SK-N-MC (cell line): ENCODE measurements at regions not wholly inside any gene's neighbourhood (a gene's known extent, or its start where the extent isn't known, plus 50 kb on each side); places are given as distances from the start of the nearest gene placed in this dataset.

Experiments
- DNase-seq: peaks from one replicate; pipeline ENCODE4 v3.0.0-alpha.2; 2011; ENCODE audit warnings: low read depth, low spot score
- H3K27ac ChIP-seq: fragments of 200-600 bp; sonication (generic); 2 replicates; pipeline ENCODE4 v1.5.1; 2016; ENCODE audit warnings: mixed run types
- H3K36me3 ChIP-seq: fragments of 200-600 bp; sonication (generic); 2 replicates; pipeline ENCODE4 v1.6.1; 2017; ENCODE audit warnings: antibody characterized with exemption, low read length, mixed read lengths; ENCODE audit not compliant: insufficient read depth
- H3K4me3 ChIP-seq: fragments of 200-600 bp; sonication (generic); 2 replicates; pipeline ENCODE4 v1.5.1; 2016
- H3K9ac ChIP-seq: fragments of 200-600 bp; sonication (generic); 2 replicates; pipeline ENCODE4 v1.8.0; 2017; ENCODE audit warnings: mixed run types, mixed read lengths; ENCODE audit not compliant: insufficient read length
- H3K9me3 ChIP-seq: fragments of 200-600 bp; sonication (generic); 2 replicates; pipeline ENCODE4 v1.6.1; 2017; ENCODE audit warnings: low read depth, mild to moderate bottlenecking, antibody characterized with exemption, low read length, moderate library complexity, mixed read lengths
- EZH2 ChIP-seq: fragments of 200-600 bp; sonication (generic); IDR thresholded peaks from one replicate; pipeline ENCODE4 v1.6.1; 2017; ENCODE audit warnings: antibody characterized with exemption
- FOXP2 ChIP-seq: optimal IDR thresholded peaks from 2 replicates; pipeline ENCODE3; 2011; ENCODE audit warnings: mild to moderate bottlenecking, moderate library complexity; ENCODE audit not compliant: insufficient read depth; ENCODE audit errors: extremely low read length, control extremely low read depth
- POLR2AphosphoS5 ChIP-seq: IDR thresholded peaks from 2 replicates; pipeline ENCODE4 v1.6.1; 2012; ENCODE audit warnings: mild to moderate bottlenecking, low read depth, low read length, borderline replicate concordance

GRCh38 chr18:61136711-61137251, 196.4 kb upstream of the CDH20 start:
- TF ChIP-seq FOXP2 (no peak), EZH2 (no peak), POLR2AphosphoS5 (no peak)
- no peak overlapping the region for H3K9ac ChIP-seq
- DNase-seq, result no peak
- no peaks in the 10 kb centered on the region for H3K36me3 ChIP-seq
- H3K4me3 ChIP-seq, result no peak overlapping the region
- no peaks in the 10 kb centered on the region for H3K9me3 ChIP-seq
- H3K27ac ChIP-seq, result no peak overlapping the region

- no peak for TF ChIP-seq POLR2AphosphoS5
Observed at GRCh38 chr18:61141691-61142090, 191.5 kb upstream of the CDH20 start.

GRCh38 chr18:61148322-61148721, 184.9 kb upstream of the CDH20 start:
- Histone ChIP-seq H3K27ac (no peak overlapping the region), H3K9me3 (no peaks in the 10 kb centered on the region), H3K4me3 (no peak overlapping the region), H3K9ac (no peak overlapping the region), H3K36me3 (no peaks in the 10 kb centered on the region)
- no peak for DNase-seq
- no peak for TF ChIP-seq EZH2
- TF ChIP-seq FOXP2, result no peak
- TF ChIP-seq POLR2AphosphoS5, result no peak

More at GRCh38 chr18:61141691-61142090, 191.5 kb upstream of the CDH20 start:
- no peak for DNase-seq
- Histone ChIP-seq H3K36me3 (no peaks in the 10 kb centered on the region), H3K9ac (no peak overlapping the region), H3K4me3 (no peak overlapping the region), H3K9me3 (no peaks in the 10 kb centered on the region), H3K27ac (no peak overlapping the region)

GRCh38 chr18:61149786-61150185, 183.4 kb upstream of the CDH20 start:
- H3K9me3 ChIP-seq, result no peaks in the 10 kb centered on the region
- H3K4me3 ChIP-seq, result no peak overlapping the region
- no peak overlapping the region for H3K9ac ChIP-seq
- no peak for DNase-seq
- TF ChIP-seq FOXP2, result no peak
- no peak for TF ChIP-seq POLR2AphosphoS5
- no peak for TF ChIP-seq EZH2
- no peaks in the 10 kb centered on the region for H3K36me3 ChIP-seq
- H3K27ac ChIP-seq, result no peak overlapping the region

- H3K9ac ChIP-seq, result no peak overlapping the region
- no peak for DNase-seq
- no peaks in the 10 kb centered on the region for H3K36me3 ChIP-seq
- no peak overlapping the region for H3K27ac ChIP-seq
- H3K9me3 ChIP-seq, result no peaks in the 10 kb centered on the region
- H3K4me3 ChIP-seq, result no peak overlapping the region
- TF ChIP-seq POLR2AphosphoS5, result no peak
- no peak for TF ChIP-seq EZH2
- no peak for TF ChIP-seq FOXP2
Observed at GRCh38 chr18:61153571-61153970, 179.7 kb upstream of the CDH20 start.

GRCh38 chr18:61154866-61155265, 178.4 kb upstream of the CDH20 start:
- no peaks in the 10 kb centered on the region for H3K9me3 ChIP-seq
- TF ChIP-seq FOXP2 (no peak), POLR2AphosphoS5 (no peak), EZH2 (no peak)
- H3K36me3 ChIP-seq, result no peaks in the 10 kb centered on the region
- H3K9ac ChIP-seq, result no peak overlapping the region
- DNase-seq, result no peak
- no peak overlapping the region for H3K4me3 ChIP-seq
- no peak overlapping the region for H3K27ac ChIP-seq

- DNase-seq, result no peak
- Histone ChIP-seq H3K9me3 (no peaks in the 10 kb centered on the region), H3K36me3 (no peaks in the 10 kb centered on the region), H3K9ac (no peak overlapping the region), H3K4me3 (no peak overlapping the region), H3K27ac (no peak overlapping the region)
- TF ChIP-seq POLR2AphosphoS5 (no peak), EZH2 (no peak), FOXP2 (no peak)
Observed at GRCh38 chr18:61155586-61155985, 177.6 kb upstream of the CDH20 start.

- TF ChIP-seq FOXP2, result no peak
- H3K9ac ChIP-seq, result no peak overlapping the region
- no peak overlapping the region for H3K27ac ChIP-seq
- H3K36me3 ChIP-seq, result no peaks in the 10 kb centered on the region
- H3K4me3 ChIP-seq, result no peak overlapping the region
- no peaks in the 10 kb centered on the region for H3K9me3 ChIP-seq
- no peak for DNase-seq
Observed at GRCh38 chr18:61157451-61157850, 175.8 kb upstream of the CDH20 start.

- no peak for DNase-seq
- Histone ChIP-seq H3K9ac (no peak overlapping the region), H3K27ac (no peak overlapping the region), H3K9me3 (no peaks in the 10 kb centered on the region), H3K4me3 (no peak overlapping the region), H3K36me3 (no peaks in the 10 kb centered on the region)
- TF ChIP-seq EZH2 (no peak), FOXP2 (no peak), POLR2AphosphoS5 (no peak)
Observed at GRCh38 chr18:61159246-61159645, 174.0 kb upstream of the CDH20 start.
